22Rv1 (cell line): ENCODE measurements at regions not wholly inside any gene's neighbourhood (a gene's known extent, or its start where the extent isn't known, plus 50 kb on each side); places are given as distances from the start of the nearest gene placed in this dataset.
"Not testable (repeated sequence)": the region's sequence is repeated elsewhere in the genome, so short reads cannot be mapped to it uniquely, and the experiment has no call there.

Experiments
- H3K27ac ChIP-seq: fragments of 450-650 bp; 2 replicates; pipeline ENCODE4 v1.5.1; 2017
- CTCF ChIP-seq: fragments of 450-650 bp; IDR thresholded peaks from 2 replicates; pipeline ENCODE4 v1.5.1; 2017; ENCODE audit warnings: mild to moderate bottlenecking
- ZFX ChIP-seq: fragments of 450-650 bp; IDR thresholded peaks from 2 replicates; pipeline ENCODE4 v1.6.1; 2017; ENCODE audit warnings: antibody characterized with exemption, borderline replicate concordance

- TF ChIP-seq ZFX (no peak), CTCF (no peak)
- H3K27ac ChIP-seq = no peak overlapping the region
These were observed 83.3 kb upstream of the CREB5 start for GRCh38 chr7:28328822-28329660.

- H3K27ac ChIP-seq = no peak overlapping the region
These were observed 82.5 kb upstream of the CREB5 start for GRCh38 chr7:28329661-28330363.

GRCh38 chr7:28330384-28331070 is 81.8 kb upstream of the CREB5 start:
- TF ChIP-seq CTCF (no peak), ZFX (no peak)
- H3K27ac ChIP-seq = no peak overlapping the region

More at GRCh38 chr7:28329661-28330363, 82.5 kb upstream of the CREB5 start:
- TF ChIP-seq ZFX = no peak
- TF ChIP-seq CTCF = no peak

- no peak overlapping the region for H3K27ac ChIP-seq
- TF ChIP-seq ZFX = no peak
- TF ChIP-seq CTCF = no peak
These were observed 80.3 kb upstream of the CREB5 start for GRCh38 chr7:28332046-28332445.

- H3K27ac ChIP-seq = not testable (repeated sequence)
These were observed 78.8 kb upstream of the CREB5 start for GRCh38 chr7:28333548-28333947.

GRCh38 chr7:28336806-28337205 is 75.5 kb upstream of the CREB5 start:
- no peak overlapping the region for H3K27ac ChIP-seq
- no peak for TF ChIP-seq CTCF
- TF ChIP-seq ZFX = no peak

GRCh38 chr7:28338041-28338440 is 74.3 kb upstream of the CREB5 start:
- H3K27ac ChIP-seq = no peak overlapping the region
- TF ChIP-seq ZFX (no peak), CTCF (no peak)
